ENCODE measurements at regions not wholly inside any gene's neighbourhood (a gene's known extent, or its start where the extent isn't known, plus 50 kb on each side); places are given as distances from the start of the nearest gene placed in this dataset.

DNA sequence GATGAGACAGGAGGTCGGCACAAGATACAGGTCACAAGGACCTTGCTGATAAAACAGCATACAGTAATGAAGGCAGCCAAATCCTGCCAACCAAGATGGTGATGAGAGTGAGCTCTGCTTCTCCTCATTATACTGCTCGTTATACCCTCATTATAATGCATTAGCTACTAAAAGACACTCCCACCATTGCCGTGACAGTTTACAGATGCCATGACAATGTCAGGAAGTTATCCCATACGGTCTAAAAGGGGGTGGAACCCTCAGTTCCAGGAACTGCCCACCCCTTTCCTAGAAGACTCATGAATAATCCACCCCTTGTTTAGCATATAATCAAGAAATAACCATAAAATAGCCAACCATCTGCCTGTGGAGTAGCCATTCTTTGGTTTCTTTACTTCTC lies 224.2 kb downstream of the RBM43 start:
- Histone ChIP-seq H3K9me2 (ENCODE audit: insufficient read depth) (no peaks in the 10 kb centered on the region), H3K4me1 (ENCODE audit: control insufficient read depth in 1 of 2, insufficient read depth in 2 of 2, low read length in 2 of 2) (no peaks in the 10 kb centered on the region), H4K20me1 (ENCODE audit: insufficient read depth) (no peaks in the 10 kb centered on the region), H3K79me2 (ENCODE audit: insufficient read depth, low read length) (no peaks in the 10 kb centered on the region), H3K27ac (ENCODE audit: low read depth, low read length) (no peak overlapping the region), H3K36me3 (ENCODE audit: control insufficient read depth in 1 of 2, insufficient read depth in 2 of 2, low read length in 2 of 2) (no peaks in the 10 kb centered on the region), H2AFZ (ENCODE audit: low read depth, low read length, poor library complexity, severe bottlenecking) (no peak overlapping the region), H3K4me2 (ENCODE audit: low read length) (no peak overlapping the region), H3K9me3 (ENCODE audit: control insufficient read depth in 1 of 2, insufficient read depth in 1 of 2, low read depth in 1 of 2, low read length in 2 of 2) (no peaks in the 10 kb centered on the region), H3K27me3 (ENCODE audit: insufficient read depth, low read length) (no peaks in the 10 kb centered on the region), H3K9ac (ENCODE audit: low read length) (no peak overlapping the region), H3K4me3 (replicated peaks in 1 of 2; ENCODE audit: low read depth in 1 of 2, low read length in 2 of 2) (no peak overlapping the region)
- ChIA-PET RAD21 (ENCODE audit: low non-redundant PET in 1 of 2, low total read pairs in 2 of 2, uncharacterized antibody in 2 of 2, unreplicated experiment in 2 of 2) (no interaction called here), CTCF (no interaction called here), POLR2A (no interaction called here)
- no peak for ATAC-seq
- no TSS peak for BruUV-seq (replicated peaks)
- DNase-seq (ENCODE audit: low read depth, low spot score): no peak
- intact Hi-C loops (cut with micrococcal nuclease): no loop called here
- TF ChIP-seq, protein P1, sequence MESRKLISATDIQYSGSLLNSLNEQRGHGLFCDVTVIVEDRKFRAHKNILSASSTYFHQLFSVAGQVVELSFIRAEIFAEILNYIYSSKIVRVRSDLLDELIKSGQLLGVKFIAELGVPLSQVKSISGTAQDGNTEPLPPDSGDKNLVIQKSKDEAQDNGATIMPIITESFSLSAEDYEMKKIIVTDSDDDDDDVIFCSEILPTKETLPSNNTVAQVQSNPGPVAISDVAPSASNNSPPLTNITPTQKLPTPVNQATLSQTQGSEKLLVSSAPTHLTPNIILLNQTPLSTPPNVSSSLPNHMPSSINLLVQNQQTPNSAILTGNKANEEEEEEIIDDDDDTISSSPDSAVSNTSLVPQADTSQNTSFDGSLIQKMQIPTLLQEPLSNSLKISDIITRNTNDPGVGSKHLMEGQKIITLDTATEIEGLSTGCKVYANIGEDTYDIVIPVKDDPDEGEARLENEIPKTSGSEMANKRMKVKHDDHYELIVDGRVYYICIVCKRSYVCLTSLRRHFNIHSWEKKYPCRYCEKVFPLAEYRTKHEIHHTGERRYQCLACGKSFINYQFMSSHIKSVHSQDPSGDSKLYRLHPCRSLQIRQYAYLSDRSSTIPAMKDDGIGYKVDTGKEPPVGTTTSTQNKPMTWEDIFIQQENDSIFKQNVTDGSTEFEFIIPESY (IDR thresholded peaks at IDR 0.05; ENCODE audit: extremely low read depth, insufficient replicate concordance, low read length): no peak
- TF ChIP-seq FOSL1 (IDR thresholded peaks at IDR 0.05; ENCODE audit: low read depth): no peak
- TF ChIP-seq CEBPB (IDR thresholded peaks at IDR 0.05; ENCODE audit: low read depth): no peak
- TF ChIP-seq RAD21 (IDR thresholded peaks at IDR 0.05; ENCODE audit: low read depth): no peak
- TF ChIP-seq ZNF274 (IDR thresholded peaks at IDR 0.05; ENCODE audit: low read depth, low read length): no peak
- TF ChIP-seq CBX3 (IDR thresholded peaks at IDR 0.05; ENCODE audit: low read depth): no peak

DNA sequence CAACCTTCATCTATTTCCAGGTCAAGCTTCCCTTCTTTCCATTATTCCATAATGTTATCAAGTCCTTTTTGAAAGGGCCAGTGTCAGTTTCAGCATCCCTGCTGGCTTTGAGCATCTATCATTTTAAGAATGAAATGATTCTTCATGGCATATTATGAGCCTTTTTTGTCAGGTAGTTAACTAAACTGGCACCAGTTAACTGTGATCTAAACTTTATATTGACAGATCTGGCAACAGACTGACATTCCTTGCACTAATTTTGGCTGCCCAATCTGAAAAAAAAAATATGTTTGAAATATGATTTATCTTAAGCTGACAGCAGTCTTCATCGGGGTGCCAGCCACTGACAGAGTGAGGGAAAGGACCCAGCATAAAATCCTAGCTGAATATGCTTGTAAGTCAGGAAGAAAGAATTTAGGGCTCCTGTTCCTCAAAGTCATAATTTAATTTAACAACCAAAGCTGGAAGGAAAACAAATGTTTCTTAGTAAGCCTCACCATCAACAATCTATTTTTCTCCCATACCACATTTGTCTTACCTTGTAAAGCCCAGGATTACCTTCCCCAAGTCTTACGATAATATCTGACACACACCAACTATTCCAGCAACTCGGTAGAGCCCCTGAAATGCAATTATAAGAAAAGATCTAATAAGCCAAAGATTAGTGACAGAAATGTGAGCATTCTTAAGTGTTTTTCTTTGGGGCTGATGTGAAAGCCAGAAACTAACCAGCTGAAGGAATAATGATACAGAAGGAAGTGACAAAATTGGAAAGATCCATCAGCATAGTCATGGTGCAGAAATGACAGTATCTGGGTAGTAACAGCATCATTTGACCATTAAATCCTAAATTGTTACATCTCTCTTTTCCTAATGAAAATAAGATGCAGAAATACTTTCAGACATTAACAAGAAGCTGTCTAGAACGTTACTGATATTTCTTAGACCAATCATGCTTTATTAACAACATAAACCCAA lies 228.1 kb downstream of the RBM43 start:
- ChIA-PET RAD21 (ENCODE audit: low non-redundant PET in 1 of 2, low total read pairs in 2 of 2, uncharacterized antibody in 2 of 2, unreplicated experiment in 2 of 2) (no interaction called here), CTCF (interaction anchor here (1.1 kb wide), 1 partner anchor 205 kb away, joined by 3 read pairs; no protein-coding TSS in a partner anchor), POLR2A (no interaction called here)
- intact Hi-C loops (cut with micrococcal nuclease): no loop called here
- Histone ChIP-seq H4K20me1 (ENCODE audit: insufficient read depth) (no peaks in the 10 kb centered on the region), H3K79me2 (ENCODE audit: insufficient read depth, low read length) (no peaks in the 10 kb centered on the region), H3K4me3 (replicated peaks in 1 of 2; ENCODE audit: low read depth in 1 of 2, low read length in 2 of 2) (no peak overlapping the region), H3K9ac (ENCODE audit: low read length) (no peak overlapping the region), H3K27ac (ENCODE audit: low read depth, low read length) (no peak overlapping the region), H3K4me1 (ENCODE audit: control insufficient read depth in 1 of 2, insufficient read depth in 2 of 2, low read length in 2 of 2) (no peaks in the 10 kb centered on the region), H3K4me2 (ENCODE audit: low read length) (no peak overlapping the region), H3K27me3 (ENCODE audit: insufficient read depth, low read length) (no peaks in the 10 kb centered on the region), H3K9me3 (ENCODE audit: control insufficient read depth in 1 of 2, insufficient read depth in 1 of 2, low read depth in 1 of 2, low read length in 2 of 2) (no peaks in the 10 kb centered on the region), H3K36me3 (ENCODE audit: control insufficient read depth in 1 of 2, insufficient read depth in 2 of 2, low read length in 2 of 2) (no peaks in the 10 kb centered on the region), H3K9me2 (ENCODE audit: insufficient read depth) (no peaks in the 10 kb centered on the region), H2AFZ (ENCODE audit: low read depth, low read length, poor library complexity, severe bottlenecking) (no peak overlapping the region)
- TF ChIP-seq ZFX (IDR thresholded peaks at IDR 0.05) (no peak), EZH2phosphoT487 (IDR thresholded peaks at IDR 0.05; ENCODE audit: borderline replicate concordance) (no peak), EZH2 (IDR thresholded peaks at IDR 0.05) (no peak), SRF (IDR thresholded peaks at IDR 0.05; ENCODE audit: low read depth) (no peak), TCF7L2 (IDR thresholded peaks at IDR 0.05; ENCODE audit: borderline replicate concordance, extremely low read depth, insufficient read depth, insufficient read length) (no peak), SP1 (IDR thresholded peaks at IDR 0.05; ENCODE audit: low read depth) (no peak), POLR2AphosphoS5 (IDR thresholded peaks at IDR 0.05; ENCODE audit: low read depth, low read length) (no peak), JUND (IDR thresholded peaks at IDR 0.05) (no peak)
- TF ChIP-seq, protein P2, sequence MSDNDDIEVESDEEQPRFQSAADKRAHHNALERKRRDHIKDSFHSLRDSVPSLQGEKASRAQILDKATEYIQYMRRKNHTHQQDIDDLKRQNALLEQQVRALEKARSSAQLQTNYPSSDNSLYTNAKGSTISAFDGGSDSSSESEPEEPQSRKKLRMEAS (IDR thresholded peaks at IDR 0.05): no peak
- no peak for DNase-seq (ENCODE audit: low read depth, low spot score)
- BruUV-seq (replicated peaks): no TSS peak
- no peak for ATAC-seq
